H1 (cell line): ENCODE measurements at regions not wholly inside any gene's neighbourhood (a gene's known extent, or its start where the extent isn't known, plus 50 kb on each side); places are given as distances from the start of the nearest gene placed in this dataset.

ENCODE experiments used
- BCL11A ChIP-seq, 2 experiments: IDR thresholded peaks; one replicate each; pipeline ENCODE4 v1.6.1; 2011; ENCODE audit warnings: low read depth in 2 of 2, low read length in 2 of 2, mild to moderate bottlenecking in 2 of 2
- EP300 ChIP-seq, 2 experiments: IDR thresholded peaks; 1 replicate in 1 of 2; 2 replicates in 1 of 2; pipeline ENCODE4 v1.6.1; 2011 to 2012; ENCODE audit warnings: low read depth in 2 of 2, low read length in 2 of 2, mild to moderate bottlenecking in 2 of 2, borderline replicate concordance in 1 of 2, inconsistent platforms in 1 of 2, moderate library complexity in 1 of 2
- RNF2 ChIP-seq: fragments of 200-900, 300-1000 bp; sonication (generic); IDR thresholded peaks from 2 replicates; pipeline ENCODE4 v1.7.1; 2016; ENCODE audit warnings: borderline replicate concordance, low read depth, mild to moderate bottlenecking, antibody characterized with exemption, low read length; ENCODE audit not compliant: poor library complexity, severe bottlenecking; ENCODE audit errors: missing control alignments

DNA sequence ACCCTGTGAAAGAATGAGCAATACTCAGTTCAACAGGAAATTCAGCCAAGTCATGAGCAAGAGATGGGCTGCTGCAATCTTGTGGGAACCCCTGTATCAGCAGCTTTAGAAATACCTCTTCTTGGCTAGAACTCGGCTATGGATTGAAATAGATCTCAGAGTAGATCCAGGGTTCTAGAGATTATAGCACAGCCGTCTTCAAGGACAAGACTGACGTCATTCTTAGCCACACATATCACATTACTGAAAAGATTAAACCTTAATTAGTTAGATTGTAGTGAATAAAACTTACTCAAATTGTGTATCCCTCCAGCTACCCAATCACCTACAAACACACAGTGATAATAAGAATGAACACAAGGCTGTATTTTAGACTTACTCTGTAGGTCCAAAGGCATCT, 776.4 kb downstream of the EPHA4 start (continued):
- TF ChIP-seq RNF2: no peak
- no peak for TF ChIP-seq BCL11A (IDR thresholded peaks at IDR 0.05; ENCODE audit: low read depth in 2 of 2, low read length in 2 of 2)
- no peak for TF ChIP-seq EP300 (IDR thresholded peaks at IDR 0.05; ENCODE audit: borderline replicate concordance in 1 of 2, low read depth in 2 of 2, low read length in 2 of 2)
